Iris pigment epithelial cell (primary cell): ENCODE measurements at regions not wholly inside any gene's neighbourhood (a gene's known extent, or its start where the extent isn't known, plus 50 kb on each side); places are given as distances from the start of the nearest gene placed in this dataset.
"Not testable (repeated sequence)": the region's sequence is repeated elsewhere in the genome, so short reads cannot be mapped to it uniquely, and the experiment has no call there.

Source experiments
- DNase-seq: peaks from one replicate; pipeline ENCODE4 v3.0.0-alpha.2; 2011; ENCODE audit warnings: low read depth

DNA sequence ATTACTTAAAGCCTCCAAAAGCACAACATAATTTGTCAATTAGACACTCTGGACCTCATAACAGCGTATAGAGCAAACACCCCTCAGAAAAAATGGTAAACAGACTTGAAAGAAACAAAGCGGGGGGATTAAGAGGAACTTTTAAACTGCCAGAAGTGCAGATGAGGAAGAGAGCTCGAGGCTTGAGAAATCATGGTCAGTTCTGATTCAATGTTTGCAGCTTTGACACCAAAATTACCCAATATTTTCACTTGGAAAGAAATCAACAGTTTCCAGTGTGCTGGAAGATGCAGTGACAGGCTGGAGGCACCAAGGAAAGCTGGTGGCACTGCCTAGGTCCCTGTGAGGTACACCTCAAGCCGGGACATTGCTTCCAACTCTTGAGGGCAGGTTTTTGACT, 180.9 kb upstream of the TOX3 start:
- DNase-seq: no peak

DNA sequence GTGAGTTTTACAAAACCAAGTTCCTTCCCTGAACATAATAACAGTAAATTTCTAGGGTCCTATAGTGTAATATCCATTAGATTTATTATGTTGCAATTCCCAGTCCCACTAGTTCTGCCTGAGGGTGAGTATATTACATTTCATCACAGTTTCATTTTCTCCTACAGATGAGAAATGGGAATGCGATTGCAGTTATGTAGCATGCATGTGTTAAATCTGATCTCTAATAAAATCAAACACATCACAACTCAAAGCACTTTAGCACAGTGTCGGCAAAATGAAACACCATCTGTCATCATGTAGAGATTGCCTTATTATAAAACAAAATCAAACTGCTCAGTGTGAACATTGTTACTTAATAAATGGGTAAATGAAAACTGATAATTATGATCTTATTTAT, 180.5 kb upstream of the TOX3 start:
- DNase-seq: no peak

GRCh38 chr16:52725461-52725860, 178.5 kb upstream of the TOX3 start:
- no peak for DNase-seq

DNA sequence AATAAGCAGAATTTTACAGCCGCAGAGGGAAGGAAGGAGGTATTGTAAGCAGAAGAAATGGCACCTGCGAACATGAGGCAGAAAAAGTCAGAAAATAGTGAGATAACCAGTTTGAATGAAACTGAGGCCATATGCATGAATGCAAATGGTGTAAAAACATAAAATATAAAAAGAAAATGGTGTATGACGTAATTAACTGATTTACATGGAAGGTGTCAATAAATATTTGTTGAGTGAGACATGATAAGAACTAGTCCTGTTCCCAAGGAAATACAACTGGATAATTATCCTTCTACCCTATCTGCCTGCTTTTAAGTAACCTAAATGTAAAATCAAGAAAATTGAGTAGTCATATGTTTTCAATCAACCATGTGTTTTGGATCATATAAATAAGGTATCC, 178.1 kb upstream of the TOX3 start:
- DNase-seq: no peak

- no peak for DNase-seq
These were observed 174.4 kb upstream of the TOX3 start for GRCh38 chr16:52721331-52721730.

DNA sequence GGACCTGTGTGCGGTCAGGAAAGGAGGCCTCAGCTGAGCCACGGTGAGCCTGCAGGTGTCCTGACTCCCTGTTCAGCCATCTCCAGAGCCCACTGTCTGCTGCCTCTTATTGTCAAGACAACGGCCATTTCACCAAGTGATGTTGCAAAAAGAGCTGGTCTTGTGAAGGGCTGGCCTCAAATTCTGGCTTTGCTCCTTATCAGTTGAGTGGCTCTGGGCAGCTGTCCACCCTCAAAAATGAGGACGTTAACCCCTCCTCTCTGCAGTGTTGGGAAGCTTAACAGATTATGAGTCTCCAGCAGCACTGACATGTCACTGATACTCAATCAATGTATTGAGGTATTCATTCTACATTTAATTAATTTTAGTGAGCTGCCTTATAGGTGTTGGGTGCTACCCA, 171.1 kb upstream of the TOX3 start:
- DNase-seq: no peak

- no peak for DNase-seq
These were observed 166.8 kb upstream of the TOX3 start for GRCh38 chr16:52713740-52714139.

DNA sequence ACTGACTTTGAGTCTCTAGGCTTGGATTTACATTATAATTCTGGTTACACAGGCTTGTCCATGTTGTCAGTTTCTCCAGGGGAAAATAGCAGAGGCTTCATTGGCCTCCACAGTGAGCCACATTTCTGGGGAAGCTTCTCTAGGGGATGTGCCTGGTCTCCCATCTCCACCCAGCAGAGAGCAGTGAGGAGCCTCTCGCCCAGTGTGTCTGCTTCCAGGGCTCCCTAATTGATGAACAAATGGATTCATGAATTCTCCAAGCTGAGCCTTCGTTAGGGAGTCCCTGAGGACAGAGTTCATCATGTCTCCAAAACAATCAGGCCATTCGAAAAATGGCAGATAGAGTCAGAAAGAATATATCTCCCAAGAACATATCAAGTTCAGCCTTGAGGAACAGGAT, 162.4 kb upstream of the TOX3 start:
- no peak for DNase-seq

- no peak for DNase-seq
These were observed 161.5 kb upstream of the TOX3 start for GRCh38 chr16:52708476-52708875.

DNA sequence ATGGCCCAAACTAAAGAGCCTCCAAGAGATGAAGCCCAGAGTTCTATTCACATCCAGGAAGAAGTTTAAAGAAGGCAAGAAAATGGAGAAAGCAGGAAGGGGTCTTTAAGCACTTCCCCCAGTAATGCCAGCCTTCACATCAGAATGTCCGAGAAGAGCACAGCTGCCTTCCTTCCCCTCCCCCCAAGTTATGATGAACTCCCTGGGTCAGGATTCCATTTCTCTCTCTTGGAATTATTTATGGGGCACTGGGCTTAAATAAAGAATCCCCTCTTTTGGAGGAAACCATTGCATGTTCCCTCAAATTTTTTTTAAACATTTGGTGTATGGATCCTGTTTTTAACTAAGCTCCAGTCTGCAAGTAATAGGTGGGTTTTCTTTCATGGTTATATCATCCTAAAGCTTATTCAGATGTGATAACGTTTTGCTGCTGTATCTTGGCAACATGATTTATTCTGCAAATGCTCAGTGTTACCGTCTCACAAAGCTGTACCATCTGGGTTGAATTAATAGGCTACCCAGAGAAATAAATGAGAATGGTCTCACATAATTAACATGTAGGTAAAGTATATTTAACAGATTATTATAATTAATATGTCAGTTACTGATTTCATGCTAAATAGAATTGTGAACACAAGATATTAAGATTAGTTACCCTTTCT, 160.9 kb upstream of the TOX3 start:
- DNase-seq: no peak

GRCh38 chr16:52705122-52705521, 158.2 kb upstream of the TOX3 start:
- no peak for DNase-seq

GRCh38 chr16:52697971-52698370, 151.0 kb upstream of the TOX3 start:
- no peak for DNase-seq

- DNase-seq: no peak
These were observed 149.2 kb upstream of the TOX3 start for GRCh38 chr16:52696126-52696525.

- DNase-seq: no peak
These were observed 143.5 kb upstream of the TOX3 start for GRCh38 chr16:52690468-52690867.

GRCh38 chr16:52680993-52681392, 134.1 kb upstream of the TOX3 start:
- no peak for DNase-seq

DNA sequence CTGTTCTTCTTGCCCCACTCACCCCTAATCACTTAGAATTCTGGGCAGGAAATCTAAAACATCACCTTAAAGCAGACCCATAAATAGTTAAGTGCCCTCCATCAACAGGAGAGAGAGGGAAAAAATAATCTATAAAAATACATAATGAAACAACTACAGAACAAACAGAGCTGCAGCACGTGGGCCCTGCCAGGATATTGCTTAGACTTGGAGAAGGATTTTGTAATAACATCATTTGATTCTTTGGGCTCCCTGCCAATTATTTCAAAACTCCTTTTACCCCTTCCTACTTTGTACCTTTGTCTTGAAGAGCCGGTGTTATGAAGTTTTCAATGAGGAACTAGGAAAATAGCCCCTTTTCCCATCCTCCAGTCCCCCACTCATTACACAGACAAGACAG, 130.6 kb upstream of the TOX3 start:
- DNase-seq: no peak

- no peak for DNase-seq
These were observed 130.0 kb upstream of the TOX3 start for GRCh38 chr16:52676959-52677358.

- DNase-seq: no peak
These were observed 124.6 kb upstream of the TOX3 start for GRCh38 chr16:52671590-52671989.

DNA sequence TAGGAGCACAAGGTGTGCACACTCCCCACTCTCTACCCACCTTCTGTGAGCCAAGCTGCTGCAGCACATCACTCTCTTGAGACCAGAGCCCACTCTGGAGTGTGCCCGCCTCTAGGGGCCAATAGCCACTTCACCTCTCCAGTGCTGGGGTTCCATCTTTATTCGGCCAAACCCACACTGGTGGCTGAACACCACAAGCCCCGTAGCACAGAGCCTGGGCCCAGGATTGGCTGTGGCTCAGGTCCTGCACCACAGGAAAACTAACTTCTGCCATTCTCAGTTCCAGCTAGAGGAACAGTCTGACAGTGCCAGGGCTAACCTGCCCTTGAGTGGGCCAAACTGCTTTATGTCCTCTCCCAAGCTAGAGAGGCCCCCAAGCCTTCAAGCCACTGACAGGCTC, 111.0 kb upstream of the TOX3 start:
- DNase-seq: no peak

GRCh38 chr16:52655916-52656315, 109.0 kb upstream of the TOX3 start:
- DNase-seq: not testable (repeated sequence)

- not testable (repeated sequence) for DNase-seq
These were observed 108.2 kb upstream of the TOX3 start for GRCh38 chr16:52655156-52655555.

DNA sequence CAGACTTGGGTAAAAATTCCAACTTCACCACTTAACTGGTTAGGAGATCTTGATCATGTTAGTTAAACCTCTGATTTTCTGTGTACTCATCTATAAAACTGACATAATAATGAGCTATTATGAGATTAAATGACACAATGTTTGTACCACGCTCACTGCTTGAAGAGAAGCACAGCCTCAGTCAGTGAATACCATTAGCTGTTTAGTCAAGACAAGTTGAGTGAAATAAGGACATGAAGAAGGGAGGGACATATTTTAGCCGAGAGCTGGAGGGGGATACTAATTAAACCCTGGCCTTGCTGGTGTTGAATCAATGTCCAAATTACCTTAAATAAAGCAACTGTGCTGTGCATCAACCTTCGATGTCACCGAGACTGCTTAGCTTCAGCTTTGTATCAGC, 105.1 kb upstream of the TOX3 start:
- DNase-seq: no peak

- DNase-seq: no peak
These were observed 103.8 kb upstream of the TOX3 start for GRCh38 chr16:52650789-52651188.

DNA sequence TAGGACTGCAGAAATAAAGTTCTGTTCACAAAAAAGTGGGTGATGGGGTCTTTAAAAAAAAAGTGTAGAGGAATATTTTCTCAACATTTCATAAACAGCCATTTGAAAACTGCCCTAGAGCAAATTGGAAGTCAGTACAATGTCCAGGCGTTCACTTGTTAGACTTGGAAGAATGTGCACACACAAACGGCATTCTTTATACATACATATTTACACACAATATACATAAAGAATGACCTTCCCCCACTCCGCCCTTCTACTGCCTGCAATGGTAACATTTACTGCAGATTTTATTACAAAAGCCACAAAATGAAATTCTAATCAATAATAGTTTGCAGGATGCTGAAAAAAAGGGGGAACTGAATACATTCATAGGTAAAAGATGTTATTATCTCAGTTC, 103.4 kb upstream of the TOX3 start:
- DNase-seq: no peak

- DNase-seq: no peak
These were observed 102.9 kb upstream of the TOX3 start for GRCh38 chr16:52649870-52650269.
